ENCODE measurements at regions not wholly inside any gene's neighbourhood (a gene's known extent, or its start where the extent isn't known, plus 50 kb on each side); places are given as distances from the start of the nearest gene placed in this dataset.

DNA sequence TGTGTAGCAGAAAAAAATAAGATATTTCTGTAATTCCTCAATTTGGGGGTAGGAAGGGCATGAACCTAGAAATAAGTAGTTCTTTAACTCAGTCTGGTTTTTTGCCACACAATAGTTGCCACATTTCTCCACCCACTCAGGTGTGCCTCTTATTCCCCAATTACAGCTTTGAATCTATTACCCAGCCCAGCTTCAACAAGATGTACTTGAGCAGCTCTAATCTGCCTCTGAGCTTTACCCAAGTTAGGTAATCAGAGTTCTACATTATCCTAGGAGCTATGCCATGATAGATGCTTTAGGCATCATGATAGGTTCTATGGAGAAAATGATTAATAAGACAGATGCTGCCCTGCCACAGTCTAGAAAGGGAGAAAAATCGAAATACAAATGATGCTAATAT is 117.4 kb upstream of the GPRIN3 start:
- TF ChIP-seq, protein P1, sequence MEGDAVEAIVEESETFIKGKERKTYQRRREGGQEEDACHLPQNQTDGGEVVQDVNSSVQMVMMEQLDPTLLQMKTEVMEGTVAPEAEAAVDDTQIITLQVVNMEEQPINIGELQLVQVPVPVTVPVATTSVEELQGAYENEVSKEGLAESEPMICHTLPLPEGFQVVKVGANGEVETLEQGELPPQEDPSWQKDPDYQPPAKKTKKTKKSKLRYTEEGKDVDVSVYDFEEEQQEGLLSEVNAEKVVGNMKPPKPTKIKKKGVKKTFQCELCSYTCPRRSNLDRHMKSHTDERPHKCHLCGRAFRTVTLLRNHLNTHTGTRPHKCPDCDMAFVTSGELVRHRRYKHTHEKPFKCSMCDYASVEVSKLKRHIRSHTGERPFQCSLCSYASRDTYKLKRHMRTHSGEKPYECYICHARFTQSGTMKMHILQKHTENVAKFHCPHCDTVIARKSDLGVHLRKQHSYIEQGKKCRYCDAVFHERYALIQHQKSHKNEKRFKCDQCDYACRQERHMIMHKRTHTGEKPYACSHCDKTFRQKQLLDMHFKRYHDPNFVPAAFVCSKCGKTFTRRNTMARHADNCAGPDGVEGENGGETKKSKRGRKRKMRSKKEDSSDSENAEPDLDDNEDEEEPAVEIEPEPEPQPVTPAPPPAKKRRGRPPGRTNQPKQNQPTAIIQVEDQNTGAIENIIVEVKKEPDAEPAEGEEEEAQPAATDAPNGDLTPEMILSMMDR (IDR thresholded peaks at IDR 0.05; ENCODE audit: unreplicated experiment): no peak
- intact Hi-C loops (cut with micrococcal nuclease; ENCODE audit: unreplicated experiment): no loop called here
- H3K4me3 Mint-ChIP-seq (ENCODE audit: low read depth, unreplicated experiment): no peak overlapping the region
- peaks cover 5% of the 10 kb centered on the region for H3K36me3 Mint-ChIP-seq (ENCODE audit: insufficient read depth, unreplicated experiment)
- no TSS peak for BruUV-seq (replicated peaks)
- H3K9me3 Mint-ChIP-seq (ENCODE audit: low read depth, unreplicated experiment): no peaks in the 10 kb centered on the region
- no peaks in the 10 kb centered on the region for H3K27me3 Mint-ChIP-seq (ENCODE audit: unreplicated experiment)
- no peak for DNase-seq
- H3K27ac Mint-ChIP-seq (ENCODE audit: unreplicated experiment): no peak overlapping the region
- no peaks in the 10 kb centered on the region for H3K4me1 Mint-ChIP-seq (ENCODE audit: low read depth, unreplicated experiment)
- CTCF ChIA-PET: no interaction called here

DNA sequence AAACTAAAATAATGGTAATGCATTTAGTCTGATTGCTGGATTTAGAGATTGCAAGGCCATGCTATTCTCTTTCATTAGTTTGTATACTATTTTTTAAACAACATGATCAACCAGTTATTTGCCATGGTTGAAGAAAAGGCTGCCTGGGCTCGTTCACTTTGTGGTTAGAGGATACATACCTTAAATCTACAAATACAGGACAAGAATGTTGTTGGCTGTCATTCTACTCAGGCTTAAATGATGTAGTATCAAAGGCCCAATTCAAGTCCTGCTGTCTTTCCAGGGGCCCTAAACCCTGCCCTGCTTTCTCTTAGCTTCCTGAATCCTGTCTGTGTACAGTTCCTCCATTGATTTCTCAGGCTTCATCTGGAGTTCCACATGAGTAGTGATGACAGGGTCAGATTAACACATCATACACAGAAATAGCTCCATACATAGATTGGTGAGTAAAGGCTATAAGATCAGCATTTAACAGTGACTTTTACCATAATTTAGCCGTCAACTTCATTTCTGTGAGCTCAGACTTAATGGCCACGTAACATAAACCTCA is 114.9 kb upstream of the GPRIN3 start:
- Mint-ChIP-seq H3K4me3 (ENCODE audit: low read depth, unreplicated experiment) (no peak overlapping the region), H3K4me1 (ENCODE audit: low read depth, unreplicated experiment) (no peaks in the 10 kb centered on the region), H3K27ac (ENCODE audit: unreplicated experiment) (no peak overlapping the region), H3K9me3 (ENCODE audit: low read depth, unreplicated experiment) (no peaks in the 10 kb centered on the region), H3K27me3 (ENCODE audit: unreplicated experiment) (no peaks in the 10 kb centered on the region), H3K36me3 (ENCODE audit: insufficient read depth, unreplicated experiment) (peaks cover 5% of the 10 kb centered on the region)
- TF ChIP-seq, protein P1 (IDR thresholded peaks at IDR 0.05; ENCODE audit: unreplicated experiment): no peak
- CTCF ChIA-PET: no interaction called here
- BruUV-seq (replicated peaks): no TSS peak
- no peak for DNase-seq
- intact Hi-C loops (cut with micrococcal nuclease; ENCODE audit: unreplicated experiment): no loop called here

DNA sequence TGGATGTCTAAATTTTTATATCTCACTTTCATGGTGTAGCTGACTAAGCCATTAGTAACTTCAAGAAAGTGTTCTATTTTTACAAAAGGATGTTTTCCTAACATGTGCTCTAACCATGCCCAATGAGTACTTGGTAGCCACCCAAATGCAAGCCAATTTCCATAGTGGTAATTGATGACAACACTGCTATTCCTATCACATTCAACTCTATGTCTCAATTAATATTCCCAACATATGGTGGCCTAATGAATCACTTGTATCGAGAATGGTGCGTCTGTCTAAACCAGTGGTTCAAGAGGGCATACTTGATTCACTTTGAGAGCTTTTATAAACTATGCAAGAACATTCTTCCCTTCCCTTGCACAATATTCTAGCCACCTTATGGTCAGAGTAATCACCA is 112.9 kb upstream of the GPRIN3 start:
- intact Hi-C loops (cut with micrococcal nuclease; ENCODE audit: unreplicated experiment): no loop called here
- H3K4me3 Mint-ChIP-seq (ENCODE audit: low read depth, unreplicated experiment): no peak overlapping the region
- TF ChIP-seq, protein P1 (IDR thresholded peaks at IDR 0.05; ENCODE audit: unreplicated experiment): no peak
- DNase-seq: no peak
- no peaks in the 10 kb centered on the region for H3K9me3 Mint-ChIP-seq (ENCODE audit: low read depth, unreplicated experiment)
- H3K36me3 Mint-ChIP-seq (ENCODE audit: insufficient read depth, unreplicated experiment): no peaks in the 10 kb centered on the region
- peaks cover 10% of the 10 kb centered on the region for H3K4me1 Mint-ChIP-seq (ENCODE audit: low read depth, unreplicated experiment)
- H3K27me3 Mint-ChIP-seq (ENCODE audit: unreplicated experiment): no peaks in the 10 kb centered on the region
- CTCF ChIA-PET: no interaction called here
- no peak overlapping the region for H3K27ac Mint-ChIP-seq (ENCODE audit: unreplicated experiment)
- no TSS peak for BruUV-seq (replicated peaks)

DNA sequence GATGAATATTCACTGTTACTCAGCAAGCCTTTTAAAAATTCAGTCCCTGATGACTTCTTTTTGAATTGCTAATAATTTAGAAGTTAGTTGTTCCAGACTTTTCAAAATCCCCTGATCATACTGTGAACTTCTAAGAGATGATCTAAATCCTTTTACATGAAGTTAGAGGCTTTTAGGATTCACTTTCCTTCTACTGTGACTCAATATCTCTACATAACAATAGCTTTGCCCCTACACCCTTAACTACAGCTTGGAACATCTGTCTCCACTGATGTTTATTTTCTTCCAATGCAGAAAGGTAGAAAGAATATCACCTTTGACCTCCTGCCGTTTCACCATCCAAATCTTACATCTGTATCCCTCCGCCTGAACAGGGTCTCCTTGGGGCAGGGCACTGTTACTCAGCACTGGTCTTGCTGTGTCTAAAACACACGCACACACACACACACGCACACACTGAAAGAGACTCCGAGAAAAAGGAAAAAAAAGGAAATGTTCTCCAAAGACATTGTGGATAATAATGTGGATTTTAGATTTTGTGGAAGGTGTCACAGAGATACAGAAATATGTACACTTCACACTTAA is 111.6 kb upstream of the GPRIN3 start:
- CTCF ChIA-PET: no interaction called here
- TF ChIP-seq, protein P1 (IDR thresholded peaks at IDR 0.05; ENCODE audit: unreplicated experiment): no peak
- H3K4me1 Mint-ChIP-seq (ENCODE audit: low read depth, unreplicated experiment): peaks cover 10% of the 10 kb centered on the region
- H3K27ac Mint-ChIP-seq (ENCODE audit: unreplicated experiment): no peak overlapping the region
- no peaks in the 10 kb centered on the region for H3K36me3 Mint-ChIP-seq (ENCODE audit: insufficient read depth, unreplicated experiment)
- no peaks in the 10 kb centered on the region for H3K9me3 Mint-ChIP-seq (ENCODE audit: low read depth, unreplicated experiment)
- no peak overlapping the region for H3K4me3 Mint-ChIP-seq (ENCODE audit: low read depth, unreplicated experiment)
- no peak for DNase-seq
- no TSS peak for BruUV-seq (replicated peaks)
- intact Hi-C loops (cut with micrococcal nuclease; ENCODE audit: unreplicated experiment): no loop called here
- H3K27me3 Mint-ChIP-seq (ENCODE audit: unreplicated experiment): no peaks in the 10 kb centered on the region

Data from Calu3 (cell line).